Retinal pigment epithelial cell (primary cell): ENCODE measurements at regions not wholly inside any gene's neighbourhood (a gene's known extent, or its start where the extent isn't known, plus 50 kb on each side); places are given as distances from the start of the nearest gene placed in this dataset.

ENCODE experiments used
- DNase-seq: peaks from one replicate; pipeline ENCODE4 v3.0.0-alpha.2; 2010; ENCODE audit warnings: low read depth
- H3K4me3 ChIP-seq: 2 replicates; pipeline ENCODE4 v1.5.1; 2011; ENCODE audit warnings: mild to moderate bottlenecking, low read length, control low read depth, moderate library complexity
- CTCF ChIP-seq: conservative IDR thresholded peaks from 2 replicates; pipeline ENCODE4 v1.5.1; 2011; ENCODE audit warnings: low read depth, low read length, control low read depth, inconsistent platforms

GRCh38 chr2:156691014-156691413, 254.8 kb downstream of the GPD2 start:
- no peak for DNase-seq
- TF ChIP-seq CTCF, result no peak
- H3K4me3 ChIP-seq, result no peak overlapping the region

GRCh38 chr2:156695020-156695419, 258.8 kb downstream of the GPD2 start:
- no peak for DNase-seq
- no peak overlapping the region for H3K4me3 ChIP-seq
- no peak for TF ChIP-seq CTCF

- no peak overlapping the region for H3K4me3 ChIP-seq
- TF ChIP-seq CTCF, result no peak
- no peak for DNase-seq
Measured at GRCh38 chr2:156695595-156695994, 259.4 kb downstream of the GPD2 start.

- no peak for DNase-seq
- TF ChIP-seq CTCF, result no peak
- no peak overlapping the region for H3K4me3 ChIP-seq
Measured at GRCh38 chr2:156697906-156698305, 261.7 kb downstream of the GPD2 start.

GRCh38 chr2:156700681-156701080, 264.5 kb downstream of the GPD2 start:
- no peak for TF ChIP-seq CTCF
- no peak for DNase-seq
- no peak overlapping the region for H3K4me3 ChIP-seq

- no peak for TF ChIP-seq CTCF
- no peak overlapping the region for H3K4me3 ChIP-seq
- no peak for DNase-seq
Measured at GRCh38 chr2:156702541-156702940, 266.4 kb downstream of the GPD2 start.

GRCh38 chr2:156703642-156704041, 267.5 kb downstream of the GPD2 start:
- DNase-seq, result no peak
- no peak overlapping the region for H3K4me3 ChIP-seq
- TF ChIP-seq CTCF, result no peak
